ENCODE measurements at regions not wholly inside any gene's neighbourhood (a gene's known extent, or its start where the extent isn't known, plus 50 kb on each side); places are given as distances from the start of the nearest gene placed in this dataset.

DNA sequence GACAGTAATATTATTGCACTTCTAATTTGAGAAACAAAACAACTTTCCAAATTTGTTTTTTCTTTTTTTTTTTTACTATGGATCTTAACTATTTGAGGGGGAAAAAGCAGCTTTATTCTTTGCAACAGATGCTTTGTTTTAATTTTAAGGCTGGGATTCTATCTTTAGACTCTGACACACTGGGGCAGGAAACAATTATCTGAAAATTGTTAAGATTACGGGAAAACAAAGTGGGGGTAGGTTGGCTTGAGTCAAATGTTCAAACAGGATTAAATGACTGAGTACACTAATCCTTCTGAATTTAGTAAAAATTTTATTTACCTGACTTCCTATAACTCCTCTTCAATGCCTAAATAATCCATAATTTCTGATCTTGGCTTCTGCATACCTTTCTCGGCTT, 543.2 kb downstream of the SLITRK6 start:
- no peaks in the 10 kb centered on the region for H3K36me3 ChIP-seq (ENCODE audit: control insufficient read depth in 1 of 2, insufficient read depth in 2 of 2, low read length in 2 of 2)
- H3K4me3 ChIP-seq (ENCODE audit: low read depth in 1 of 2, low read length in 2 of 2), result no peak overlapping the region
- H3K9ac ChIP-seq (ENCODE audit: low read depth in 1 of 2, low read length in 2 of 2), result no peak overlapping the region
- no peak overlapping the region for H3K27ac ChIP-seq (ENCODE audit: low read depth, low read length)
- no peaks in the 10 kb centered on the region for H3K4me1 ChIP-seq (ENCODE audit: control insufficient read depth in 1 of 2, insufficient read depth in 2 of 2, low read length in 2 of 2)
- no peaks in the 10 kb centered on the region for H3K27me3 ChIP-seq (ENCODE audit: control insufficient read depth in 1 of 2, insufficient read depth in 2 of 2, low read length in 2 of 2)
- H3K9me3 ChIP-seq (ENCODE audit: control insufficient read depth in 1 of 2, low read length in 2 of 2), result peaks cover 2 to 5% of the 10 kb centered on the region in 2 donors

DNA sequence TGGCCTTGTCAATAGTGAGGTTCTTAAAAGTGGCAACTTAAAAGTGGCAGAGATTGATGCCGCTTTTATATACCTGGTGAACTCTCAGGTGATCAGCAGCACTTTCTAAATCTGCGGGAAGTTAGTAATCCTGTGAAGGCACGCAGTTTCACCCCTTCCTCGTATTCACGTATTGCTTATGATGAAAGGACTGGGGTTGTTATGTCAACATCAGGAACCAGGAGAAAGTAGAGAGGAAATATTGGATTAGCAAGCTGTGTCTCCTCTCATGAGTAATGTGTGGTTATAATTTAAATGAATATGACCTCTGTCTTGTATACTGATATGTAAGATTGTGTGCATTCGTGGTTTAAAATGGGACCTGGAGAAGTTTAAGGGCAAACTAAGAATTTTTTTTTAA, 544.6 kb downstream of the SLITRK6 start:
- no peaks in the 10 kb centered on the region for H3K4me1 ChIP-seq (ENCODE audit: control insufficient read depth in 1 of 2, insufficient read depth in 2 of 2, low read length in 2 of 2)
- H3K4me3 ChIP-seq (ENCODE audit: low read depth in 1 of 2, low read length in 2 of 2), result no peak overlapping the region
- H3K9ac ChIP-seq (ENCODE audit: low read depth in 1 of 2, low read length in 2 of 2), result no peak overlapping the region
- no peaks in the 10 kb centered on the region for H3K36me3 ChIP-seq (ENCODE audit: control insufficient read depth in 1 of 2, insufficient read depth in 2 of 2, low read length in 2 of 2)
- H3K9me3 ChIP-seq (ENCODE audit: control insufficient read depth in 1 of 2, low read length in 2 of 2), result peaks cover 2 to 5% of the 10 kb centered on the region in 2 donors
- H3K27ac ChIP-seq (ENCODE audit: low read depth, low read length), result no peak overlapping the region
- H3K27me3 ChIP-seq (ENCODE audit: control insufficient read depth in 1 of 2, insufficient read depth in 2 of 2, low read length in 2 of 2), result no peaks in the 10 kb centered on the region

DNA sequence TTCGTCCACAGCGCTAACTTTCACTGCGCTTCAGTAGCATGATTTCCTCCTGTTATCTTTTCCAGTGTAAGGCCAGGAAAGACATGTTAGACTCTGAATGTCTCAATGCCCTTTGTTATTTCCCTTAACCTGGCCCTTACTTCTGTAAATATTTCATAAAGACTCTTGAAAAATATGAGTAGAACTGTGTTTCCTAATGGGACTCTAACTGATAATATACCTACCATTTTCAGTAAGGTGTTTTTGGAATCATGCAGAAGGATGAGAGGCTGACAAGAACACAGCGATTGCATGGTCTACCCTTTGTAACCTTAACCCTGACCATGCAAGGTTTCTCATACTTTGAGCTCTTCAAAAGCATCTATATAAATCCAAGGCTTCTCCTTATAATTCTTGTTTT, 550.1 kb downstream of the SLITRK6 start:
- no peak overlapping the region for H3K27ac ChIP-seq (ENCODE audit: low read depth, low read length)
- no peak overlapping the region for H3K4me3 ChIP-seq (ENCODE audit: low read depth in 1 of 2, low read length in 2 of 2)
- H3K27me3 ChIP-seq (ENCODE audit: control insufficient read depth in 1 of 2, insufficient read depth in 2 of 2, low read length in 2 of 2), result no peaks in the 10 kb centered on the region
- peaks cover 6 to 8% of the 10 kb centered on the region in 2 donors for H3K9me3 ChIP-seq (ENCODE audit: control insufficient read depth in 1 of 2, low read length in 2 of 2)
- no peak overlapping the region for H3K9ac ChIP-seq (ENCODE audit: low read depth in 1 of 2, low read length in 2 of 2)
- no peaks in the 10 kb centered on the region for H3K36me3 ChIP-seq (ENCODE audit: control insufficient read depth in 1 of 2, insufficient read depth in 2 of 2, low read length in 2 of 2)
- no peaks in the 10 kb centered on the region for H3K4me1 ChIP-seq (ENCODE audit: control insufficient read depth in 1 of 2, insufficient read depth in 2 of 2, low read length in 2 of 2)

DNA sequence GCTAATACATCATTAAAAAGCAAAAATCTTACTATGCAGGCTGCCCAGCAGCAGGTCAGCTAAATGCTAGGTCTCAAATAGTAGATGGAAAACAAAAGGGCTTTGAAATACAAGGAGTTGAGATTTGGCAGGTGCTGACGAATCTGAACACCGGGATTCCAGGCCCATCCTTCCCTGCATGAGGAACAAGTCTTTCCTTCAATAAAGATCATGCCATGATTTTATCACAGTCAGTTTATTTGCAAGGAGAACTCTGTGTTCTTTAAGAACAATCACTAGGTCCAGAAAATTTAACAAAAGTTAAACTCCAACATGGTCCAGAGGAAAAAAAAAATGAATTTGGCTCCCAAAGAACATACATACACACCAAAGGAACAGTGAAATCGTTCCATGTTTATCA, 551.4 kb downstream of the SLITRK6 start:
- H3K27me3 ChIP-seq (ENCODE audit: control insufficient read depth in 1 of 2, insufficient read depth in 2 of 2, low read length in 2 of 2), result no peaks in the 10 kb centered on the region
- no peak overlapping the region for H3K27ac ChIP-seq (ENCODE audit: low read depth, low read length)
- H3K9me3 ChIP-seq (ENCODE audit: control insufficient read depth in 1 of 2, low read length in 2 of 2), result peaks cover 6 to 8% of the 10 kb centered on the region in 2 donors
- no peak overlapping the region for H3K9ac ChIP-seq (ENCODE audit: low read depth in 1 of 2, low read length in 2 of 2)
- no peak overlapping the region for H3K4me3 ChIP-seq (ENCODE audit: low read depth in 1 of 2, low read length in 2 of 2)
- no peaks in the 10 kb centered on the region for H3K4me1 ChIP-seq (ENCODE audit: control insufficient read depth in 1 of 2, insufficient read depth in 2 of 2, low read length in 2 of 2)
- no peaks in the 10 kb centered on the region for H3K36me3 ChIP-seq (ENCODE audit: control insufficient read depth in 1 of 2, insufficient read depth in 2 of 2, low read length in 2 of 2)

DNA sequence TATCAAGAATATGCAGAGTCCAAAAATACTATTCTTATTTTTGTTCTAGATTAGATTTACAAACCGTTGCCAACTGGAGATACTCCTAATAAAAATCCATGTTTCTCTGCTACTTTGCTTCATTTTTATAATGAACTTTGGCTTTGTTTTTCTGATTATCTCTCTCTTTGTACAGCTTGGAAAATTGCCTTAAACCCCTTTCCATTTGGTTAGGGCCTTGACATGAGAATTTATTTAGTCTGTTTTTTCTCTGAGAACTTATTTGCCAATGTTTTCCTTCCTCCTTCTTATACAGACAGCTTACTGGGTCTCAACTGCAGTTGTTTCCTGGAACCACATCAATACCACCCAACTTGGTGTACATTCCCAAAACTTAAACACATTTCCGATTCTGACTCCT, 555.4 kb downstream of the SLITRK6 start:
- H3K9ac ChIP-seq (ENCODE audit: low read depth in 1 of 2, low read length in 2 of 2), result no peak overlapping the region
- no peaks in the 10 kb centered on the region for H3K4me1 ChIP-seq (ENCODE audit: control insufficient read depth in 1 of 2, insufficient read depth in 2 of 2, low read length in 2 of 2)
- no peak overlapping the region for H3K27ac ChIP-seq (ENCODE audit: low read depth, low read length)
- peaks cover 8 to 9% of the 10 kb centered on the region in 2 donors for H3K9me3 ChIP-seq (ENCODE audit: control insufficient read depth in 1 of 2, low read length in 2 of 2)
- no peaks in the 10 kb centered on the region for H3K36me3 ChIP-seq (ENCODE audit: control insufficient read depth in 1 of 2, insufficient read depth in 2 of 2, low read length in 2 of 2)
- no peaks in the 10 kb centered on the region for H3K27me3 ChIP-seq (ENCODE audit: control insufficient read depth in 1 of 2, insufficient read depth in 2 of 2, low read length in 2 of 2)
- H3K4me3 ChIP-seq (ENCODE audit: low read depth in 1 of 2, low read length in 2 of 2), result no peak overlapping the region

DNA sequence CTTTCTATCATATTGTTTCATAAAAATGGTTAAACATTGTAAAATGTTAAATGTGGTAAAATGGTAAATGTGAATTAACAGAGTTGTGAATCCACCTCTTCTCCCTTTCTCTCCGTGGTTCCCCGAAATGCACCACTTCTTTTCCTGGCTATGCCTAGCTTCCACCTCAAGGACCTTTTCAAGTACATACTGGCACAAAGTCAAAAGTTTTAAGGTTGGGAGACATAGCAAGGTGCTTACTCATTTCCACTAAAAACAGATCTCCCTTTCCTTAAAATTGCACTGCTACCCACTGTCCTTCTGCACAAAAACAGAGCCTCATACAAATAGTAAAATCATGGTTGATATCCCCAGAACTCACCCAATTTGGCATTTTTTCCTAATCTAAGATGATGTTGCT, 558.2 kb downstream of the SLITRK6 start:
- H3K27me3 ChIP-seq (ENCODE audit: control insufficient read depth in 1 of 2, insufficient read depth in 2 of 2, low read length in 2 of 2), result no peaks in the 10 kb centered on the region
- H3K36me3 ChIP-seq (ENCODE audit: control insufficient read depth in 1 of 2, insufficient read depth in 2 of 2, low read length in 2 of 2), result no peaks in the 10 kb centered on the region
- H3K27ac ChIP-seq (ENCODE audit: low read depth, low read length), result no peak overlapping the region
- H3K9me3 ChIP-seq (ENCODE audit: control insufficient read depth in 1 of 2, low read length in 2 of 2), result peaks cover 4 to 13% of the 10 kb centered on the region in 2 donors
- no peak overlapping the region for H3K4me3 ChIP-seq (ENCODE audit: low read depth in 1 of 2, low read length in 2 of 2)
- no peak overlapping the region for H3K9ac ChIP-seq (ENCODE audit: low read depth in 1 of 2, low read length in 2 of 2)
- no peaks in the 10 kb centered on the region for H3K4me1 ChIP-seq (ENCODE audit: control insufficient read depth in 1 of 2, insufficient read depth in 2 of 2, low read length in 2 of 2)

DNA sequence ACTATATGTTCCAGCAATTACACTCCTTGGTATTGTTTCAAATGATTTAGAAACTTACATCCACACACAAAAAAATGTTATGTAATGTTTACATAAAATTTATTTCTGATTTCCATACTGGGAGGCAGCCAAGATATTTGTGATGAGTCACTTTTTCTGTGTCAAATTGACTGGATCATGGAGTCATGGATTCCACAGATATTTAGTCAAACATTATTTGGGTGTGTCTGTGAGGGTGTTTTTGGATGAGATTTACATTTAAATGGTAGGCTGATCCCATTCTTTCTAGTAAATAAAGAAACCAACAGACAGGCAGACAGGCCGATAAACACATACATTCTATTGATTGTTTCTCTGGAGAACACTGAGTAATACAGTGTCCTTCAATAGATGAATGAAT, 562.8 kb downstream of the SLITRK6 start:
- Histone ChIP-seq H3K27ac (ENCODE audit: low read depth, low read length) (no peak overlapping the region), H3K9me3 (ENCODE audit: control insufficient read depth in 1 of 2, low read length in 2 of 2) (peaks cover 4 to 5% of the 10 kb centered on the region in 2 donors), H3K27me3 (ENCODE audit: control insufficient read depth in 1 of 2, insufficient read depth in 2 of 2, low read length in 2 of 2) (no peaks in the 10 kb centered on the region), H3K4me3 (ENCODE audit: low read depth in 1 of 2, low read length in 2 of 2) (no peak overlapping the region), H3K4me1 (ENCODE audit: control insufficient read depth in 1 of 2, insufficient read depth in 2 of 2, low read length in 2 of 2) (no peaks in the 10 kb centered on the region), H3K9ac (ENCODE audit: low read depth in 1 of 2, low read length in 2 of 2) (no peak overlapping the region), H3K36me3 (ENCODE audit: control insufficient read depth in 1 of 2, insufficient read depth in 2 of 2, low read length in 2 of 2) (no peaks in the 10 kb centered on the region)

DNA sequence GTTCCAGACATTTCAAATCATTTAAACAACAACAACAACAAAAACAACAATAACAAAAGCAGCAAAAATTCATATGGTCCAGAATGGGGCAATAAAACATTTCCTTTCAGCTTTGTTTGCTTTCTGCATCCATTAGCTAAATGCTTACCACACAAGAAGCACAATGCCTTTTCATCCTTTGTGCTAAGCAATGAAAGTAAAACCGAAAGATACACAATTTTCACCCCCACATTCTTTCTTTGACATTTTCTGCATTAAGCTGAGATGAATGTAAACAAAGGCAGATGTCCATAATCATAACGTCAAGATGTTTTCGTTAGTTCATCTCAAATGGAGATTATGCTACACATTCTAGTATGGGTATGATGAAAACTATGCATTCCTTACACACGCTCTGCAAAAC, 568.5 kb downstream of the SLITRK6 start:
- H3K36me3 ChIP-seq (ENCODE audit: control insufficient read depth in 1 of 2, insufficient read depth in 2 of 2, low read length in 2 of 2), result no peaks in the 10 kb centered on the region
- H3K27me3 ChIP-seq (ENCODE audit: control insufficient read depth in 1 of 2, insufficient read depth in 2 of 2, low read length in 2 of 2), result no peaks in the 10 kb centered on the region
- no peaks in the 10 kb centered on the region for H3K4me1 ChIP-seq (ENCODE audit: control insufficient read depth in 1 of 2, insufficient read depth in 2 of 2, low read length in 2 of 2)
- H3K9ac ChIP-seq (ENCODE audit: low read depth in 1 of 2, low read length in 2 of 2), result no peak overlapping the region
- no peak overlapping the region for H3K4me3 ChIP-seq (ENCODE audit: low read depth in 1 of 2, low read length in 2 of 2)
- peaks cover 0 to 5% of the 10 kb centered on the region in 2 donors for H3K9me3 ChIP-seq (ENCODE audit: control insufficient read depth in 1 of 2, low read length in 2 of 2)
- no peak overlapping the region for H3K27ac ChIP-seq (ENCODE audit: low read depth, low read length)

DNA sequence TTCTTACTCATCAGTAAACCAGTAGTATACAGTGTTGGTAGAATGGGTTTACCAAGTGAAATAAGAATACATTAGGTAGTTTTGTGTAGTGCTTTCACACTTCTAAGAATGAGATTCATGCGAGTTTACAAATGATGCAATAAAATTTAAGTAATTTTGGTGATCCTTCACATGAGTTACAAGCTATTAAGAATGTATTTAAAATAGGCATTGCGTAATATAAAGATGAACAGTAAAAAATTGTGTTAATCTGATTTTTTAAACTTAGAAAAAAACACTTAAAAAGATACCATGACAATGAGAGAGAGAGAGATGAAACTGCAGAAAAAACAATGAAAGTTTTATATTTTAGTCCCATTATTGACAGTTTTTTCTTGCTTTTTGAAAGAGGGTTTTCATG, 570.5 kb downstream of the SLITRK6 start:
- H3K9me3 ChIP-seq (ENCODE audit: control insufficient read depth in 1 of 2, low read length in 2 of 2), result peaks cover 0 to 5% of the 10 kb centered on the region in 2 donors
- H3K27ac ChIP-seq (ENCODE audit: low read depth, low read length), result no peak overlapping the region
- H3K36me3 ChIP-seq (ENCODE audit: control insufficient read depth in 1 of 2, insufficient read depth in 2 of 2, low read length in 2 of 2), result no peaks in the 10 kb centered on the region
- no peaks in the 10 kb centered on the region for H3K4me1 ChIP-seq (ENCODE audit: control insufficient read depth in 1 of 2, insufficient read depth in 2 of 2, low read length in 2 of 2)
- no peak overlapping the region for H3K4me3 ChIP-seq (ENCODE audit: low read depth in 1 of 2, low read length in 2 of 2)
- no peaks in the 10 kb centered on the region for H3K27me3 ChIP-seq (ENCODE audit: control insufficient read depth in 1 of 2, insufficient read depth in 2 of 2, low read length in 2 of 2)
- no peak overlapping the region for H3K9ac ChIP-seq (ENCODE audit: low read depth in 1 of 2, low read length in 2 of 2)

DNA sequence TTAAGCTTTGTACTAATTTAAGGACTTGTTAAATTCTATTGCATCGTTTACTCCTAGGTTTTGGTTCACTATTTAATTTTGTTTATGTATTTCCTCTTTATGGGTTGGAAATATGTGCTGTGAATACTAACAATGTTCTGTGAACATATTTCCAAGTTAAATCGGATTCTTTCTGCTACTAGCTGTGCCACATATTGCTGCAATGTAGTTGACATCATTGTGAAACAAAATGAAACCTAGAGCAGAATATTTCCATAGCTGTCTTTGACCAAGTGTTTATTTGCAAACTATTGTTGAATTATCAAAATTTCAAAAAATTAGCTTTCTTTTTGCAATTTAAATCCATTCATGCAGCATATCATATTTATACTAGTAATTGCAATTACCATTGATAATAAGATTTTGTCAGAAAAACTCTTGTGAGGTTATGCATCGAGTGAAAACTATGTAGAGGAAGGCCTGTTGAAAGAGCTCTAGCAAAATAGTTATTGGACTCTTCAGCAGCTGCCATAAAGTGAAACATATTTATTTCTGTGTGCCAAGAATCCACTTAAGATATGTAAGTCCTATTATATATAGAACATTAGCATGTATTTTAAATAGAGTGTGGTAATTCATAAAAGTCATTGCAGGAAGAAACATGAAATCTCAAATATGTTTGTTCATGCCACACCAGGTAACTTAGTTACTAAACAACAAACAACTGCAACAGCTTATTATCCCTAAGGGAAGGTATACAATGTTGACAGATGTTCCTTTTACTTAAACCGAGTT, 575.1 kb downstream of the SLITRK6 start:
- Histone ChIP-seq H3K36me3 (ENCODE audit: control insufficient read depth in 1 of 2, insufficient read depth in 2 of 2, low read length in 2 of 2) (no peaks in the 10 kb centered on the region), H3K4me1 (ENCODE audit: control insufficient read depth in 1 of 2, insufficient read depth in 2 of 2, low read length in 2 of 2) (no peaks in the 10 kb centered on the region), H3K9me3 (ENCODE audit: control insufficient read depth in 1 of 2, low read length in 2 of 2) (peaks cover 0 to 11% of the 10 kb centered on the region in 2 donors), H3K9ac (ENCODE audit: low read depth in 1 of 2, low read length in 2 of 2) (no peak overlapping the region), H3K4me3 (ENCODE audit: low read depth in 1 of 2, low read length in 2 of 2) (no peak overlapping the region), H3K27ac (ENCODE audit: low read depth, low read length) (no peak overlapping the region), H3K27me3 (ENCODE audit: control insufficient read depth in 1 of 2, insufficient read depth in 2 of 2, low read length in 2 of 2) (no peaks in the 10 kb centered on the region)

All from duodenal mucosa (tissue), 2 donors.